GM21717 (cell line): ENCODE measurements at regions not wholly inside any gene's neighbourhood (a gene's known extent, or its start where the extent isn't known, plus 50 kb on each side); places are given as distances from the start of the nearest gene placed in this dataset.

Experiments
- ATAC-seq: cut with Tn5 transposase; IDR thresholded peaks from one replicate; pipeline ENCODE4 v1.9.1; 2021; ENCODE audit warnings: mild to moderate bottlenecking, moderate library complexity; ENCODE audit not compliant: unreplicated experiment

- no peak for ATAC-seq
Observed at GRCh38 chr4:31995943-31996901, 1276.1 kb downstream of the PCDH7 start.

GRCh38 chr4:31998807-31999206 lies 1278.6 kb downstream of the PCDH7 start:
- no peak for ATAC-seq

GRCh38 chr4:31999848-32000247 lies 1279.7 kb downstream of the PCDH7 start:
- ATAC-seq, result no peak

- ATAC-seq, result no peak
Observed at GRCh38 chr4:32000846-32001488, 1280.8 kb downstream of the PCDH7 start.

GRCh38 chr4:32002037-32002747 lies 1282.0 kb downstream of the PCDH7 start:
- no peak for ATAC-seq

- no peak for ATAC-seq
Observed at GRCh38 chr4:32003548-32003947, 1283.4 kb downstream of the PCDH7 start.

GRCh38 chr4:32010221-32010620 lies 1290.1 kb downstream of the PCDH7 start:
- no peak for ATAC-seq

GRCh38 chr4:32022071-32022470 lies 1301.9 kb downstream of the PCDH7 start:
- no peak for ATAC-seq

GRCh38 chr4:32025851-32026459 lies 1305.8 kb downstream of the PCDH7 start:
- ATAC-seq, result no peak

- ATAC-seq, result no peak
Observed at GRCh38 chr4:32030406-32030805, 1310.2 kb downstream of the PCDH7 start.

GRCh38 chr4:32031026-32031425 lies 1310.9 kb downstream of the PCDH7 start:
- no peak for ATAC-seq

- no peak for ATAC-seq
Observed at GRCh38 chr4:32032136-32032672, 1312.0 kb downstream of the PCDH7 start.

- no peak for ATAC-seq
Observed at GRCh38 chr4:32037399-32037798, 1317.2 kb downstream of the PCDH7 start.

GRCh38 chr4:32042486-32043247 lies 1322.5 kb downstream of the PCDH7 start:
- no peak for ATAC-seq

- ATAC-seq, result no peak
Observed at GRCh38 chr4:32043248-32043633, 1323.1 kb downstream of the PCDH7 start.

- ATAC-seq, result no peak
Observed at GRCh38 chr4:32061916-32062315, 1341.7 kb downstream of the PCDH7 start.

GRCh38 chr4:32073542-32073941 lies 1353.4 kb downstream of the PCDH7 start:
- no peak for ATAC-seq

- no peak for ATAC-seq
Observed at GRCh38 chr4:32087211-32087610, 1367.0 kb downstream of the PCDH7 start.

GRCh38 chr4:32094987-32095386 lies 1374.8 kb downstream of the PCDH7 start:
- ATAC-seq, result no peak

- no peak for ATAC-seq
Observed at GRCh38 chr4:32102896-32103295, 1382.7 kb downstream of the PCDH7 start.
